HG02642 (cell line): ENCODE measurements at regions not wholly inside any gene's neighbourhood (a gene's known extent, or its start where the extent isn't known, plus 50 kb on each side); places are given as distances from the start of the nearest gene placed in this dataset.

Experiments
- ATAC-seq: cut with Tn5 transposase; IDR thresholded peaks from one replicate; pipeline ENCODE4 v1.9.1; 2021; ENCODE audit warnings: mild to moderate bottlenecking; ENCODE audit not compliant: unreplicated experiment, poor library complexity

DNA sequence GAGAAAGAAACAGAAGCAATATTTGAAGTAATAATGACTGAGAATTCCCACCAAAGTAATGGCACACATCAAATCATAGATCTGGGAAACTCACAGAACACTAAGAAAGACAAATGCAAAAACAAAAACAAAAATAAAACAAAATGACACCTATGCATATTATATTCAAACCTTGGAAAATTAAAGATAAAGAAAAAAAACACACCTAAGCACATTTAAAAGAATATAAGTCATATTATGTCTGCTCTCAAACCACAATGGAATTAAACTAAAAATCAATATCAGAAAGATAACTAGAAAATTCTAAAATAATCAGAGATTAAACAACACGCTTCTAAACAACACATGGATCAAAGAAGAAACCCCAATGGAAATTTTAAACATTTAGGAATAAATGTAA is 59.7 kb upstream of the GALNT5 start:
- ATAC-seq, result no peak

DNA sequence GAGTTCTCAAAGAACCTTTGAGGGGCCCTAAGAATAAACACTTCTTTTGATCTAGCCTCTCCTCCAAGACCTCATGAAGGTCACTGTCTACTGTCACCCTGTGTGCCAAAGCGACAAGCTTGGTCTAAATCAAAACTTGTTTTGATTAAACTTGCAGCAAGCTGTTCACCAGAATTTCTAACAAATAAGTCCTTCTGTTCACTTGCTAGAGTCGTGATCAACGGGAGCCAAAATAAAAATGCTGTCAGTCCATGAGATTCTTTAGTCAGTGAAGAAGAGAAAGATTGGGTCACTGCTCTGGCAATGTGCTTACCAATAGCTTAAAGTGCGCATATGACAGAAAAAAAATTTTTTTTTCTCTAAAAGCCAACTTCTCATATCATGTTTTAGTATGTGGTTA is 53.9 kb upstream of the GALNT5 start:
- no peak for ATAC-seq

DNA sequence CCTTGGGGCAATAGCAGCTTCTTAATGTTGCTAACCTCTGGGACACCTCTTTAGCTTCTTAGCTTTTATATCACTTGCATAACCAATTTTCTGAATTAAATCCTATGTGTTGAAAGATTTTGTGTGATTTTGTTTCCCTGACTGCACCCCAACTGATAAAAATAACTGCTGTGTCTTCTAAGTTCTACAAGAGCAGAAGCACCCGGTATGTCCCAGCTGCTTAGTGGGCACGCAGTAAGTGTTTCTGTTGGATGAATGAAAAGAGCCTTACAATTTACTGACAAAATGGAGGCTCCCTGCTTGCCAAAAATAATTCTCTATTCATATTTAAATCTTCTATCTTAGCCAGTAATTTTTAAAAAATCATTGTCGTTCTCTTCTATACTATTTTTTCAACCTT is 53.1 kb upstream of the GALNT5 start:
- no peak for ATAC-seq

DNA sequence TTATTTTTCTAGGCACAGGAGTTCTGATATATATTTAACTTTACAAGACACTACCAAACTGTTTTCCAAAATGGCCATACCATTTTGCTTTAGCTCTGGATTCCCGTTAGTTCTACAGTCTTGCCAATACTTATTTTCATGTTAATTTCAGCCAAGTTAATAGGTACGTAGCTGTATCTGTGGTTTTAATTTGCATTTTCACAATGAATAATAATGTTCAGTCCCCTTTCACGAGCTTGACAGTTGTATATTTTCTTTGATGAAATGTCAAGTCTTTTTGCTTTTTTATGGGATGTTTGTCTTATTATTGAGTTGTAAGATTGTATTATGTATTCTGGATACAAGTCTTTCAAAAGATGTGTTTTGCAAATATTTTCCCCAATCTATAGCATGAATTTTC is 50.6 kb upstream of the GALNT5 start:
- ATAC-seq, result no peak
